ENCODE measurements at regions not wholly inside any gene's neighbourhood (a gene's known extent, or its start where the extent isn't known, plus 50 kb on each side); places are given as distances from the start of the nearest gene placed in this dataset.
"Not testable (repeated sequence)": the region's sequence is repeated elsewhere in the genome, so short reads cannot be mapped to it uniquely, and the experiment has no call there.

- no peaks in the 10 kb centered on the region for H3K36me3 ChIP-seq (ENCODE audit: insufficient read depth, low read length)
- H3K27me3 ChIP-seq (ENCODE audit: control insufficient read depth in 1 of 2, insufficient read depth in 2 of 2, low read length in 2 of 2): no peaks in the 10 kb centered on the region
- no peak overlapping the region for H3K27ac ChIP-seq (ENCODE audit: low read depth, low read length)
- no peak overlapping the region for H3K9ac ChIP-seq (ENCODE audit: low read length)
- H3K4me1 ChIP-seq (ENCODE audit: insufficient read depth, low read length): no peaks in the 10 kb centered on the region
- no peak overlapping the region for H3K4me3 ChIP-seq (ENCODE audit: low read depth in 1 of 2, low read length in 2 of 2)
- H3K9me3 ChIP-seq (ENCODE audit: low read length): no peaks in the 10 kb centered on the region
These were observed 362.8 kb upstream of the FOXK1 start for GRCh38 chr7:4319280-4319679.

GRCh38 chr7:4325732-4326131, 356.4 kb upstream of the FOXK1 start:
- no peak overlapping the region for H3K9ac ChIP-seq (ENCODE audit: low read length)
- H3K4me1 ChIP-seq (ENCODE audit: insufficient read depth, low read length): no peaks in the 10 kb centered on the region
- H3K4me3 ChIP-seq (ENCODE audit: low read depth in 1 of 2, low read length in 2 of 2): no peak overlapping the region
- no peaks in the 10 kb centered on the region for H3K27me3 ChIP-seq (ENCODE audit: control insufficient read depth in 1 of 2, insufficient read depth in 2 of 2, low read length in 2 of 2)
- no peak overlapping the region for H3K27ac ChIP-seq (ENCODE audit: low read depth, low read length)
- H3K9me3 ChIP-seq (ENCODE audit: low read length): no peaks in the 10 kb centered on the region
- H3K36me3 ChIP-seq (ENCODE audit: insufficient read depth, low read length): no peaks in the 10 kb centered on the region

- no peaks in the 10 kb centered on the region for H3K36me3 ChIP-seq (ENCODE audit: insufficient read depth, low read length)
- H3K27me3 ChIP-seq (ENCODE audit: control insufficient read depth in 1 of 2, insufficient read depth in 2 of 2, low read length in 2 of 2): no peaks in the 10 kb centered on the region
- no peaks in the 10 kb centered on the region for H3K9me3 ChIP-seq (ENCODE audit: low read length)
- H3K4me3 ChIP-seq (ENCODE audit: low read depth in 1 of 2, low read length in 2 of 2): no peak overlapping the region
- H3K9ac ChIP-seq (ENCODE audit: low read length): no peak overlapping the region
- H3K27ac ChIP-seq (ENCODE audit: low read depth, low read length): no peak overlapping the region
- no peaks in the 10 kb centered on the region for H3K4me1 ChIP-seq (ENCODE audit: insufficient read depth, low read length)
These were observed 350.4 kb upstream of the FOXK1 start for GRCh38 chr7:4331711-4332110.

GRCh38 chr7:4338556-4338955, 343.5 kb upstream of the FOXK1 start:
- Histone ChIP-seq H3K27me3 (ENCODE audit: control insufficient read depth in 1 of 2, insufficient read depth in 2 of 2, low read length in 2 of 2) (no peaks in the 10 kb centered on the region), H3K36me3 (ENCODE audit: insufficient read depth, low read length) (no peaks in the 10 kb centered on the region), H3K27ac (ENCODE audit: low read depth, low read length) (no peak overlapping the region), H3K4me1 (ENCODE audit: insufficient read depth, low read length) (no peaks in the 10 kb centered on the region), H3K9me3 (ENCODE audit: low read length) (no peaks in the 10 kb centered on the region), H3K9ac (ENCODE audit: low read length) (no peak overlapping the region), H3K4me3 (ENCODE audit: low read depth in 1 of 2, low read length in 2 of 2) (no peak overlapping the region)

- no peaks in the 10 kb centered on the region for H3K9me3 ChIP-seq (ENCODE audit: low read length)
- no peaks in the 10 kb centered on the region for H3K36me3 ChIP-seq (ENCODE audit: insufficient read depth, low read length)
- no peak overlapping the region for H3K27ac ChIP-seq (ENCODE audit: low read depth, low read length)
- no peaks in the 10 kb centered on the region for H3K4me1 ChIP-seq (ENCODE audit: insufficient read depth, low read length)
- H3K9ac ChIP-seq (ENCODE audit: low read length): no peak overlapping the region
- no peak overlapping the region for H3K4me3 ChIP-seq (ENCODE audit: low read depth in 1 of 2, low read length in 2 of 2)
- H3K27me3 ChIP-seq (ENCODE audit: control insufficient read depth in 1 of 2, insufficient read depth in 2 of 2, low read length in 2 of 2): no peaks in the 10 kb centered on the region
These were observed 338.5 kb upstream of the FOXK1 start for GRCh38 chr7:4343272-4344247.

- Histone ChIP-seq H3K27me3 (ENCODE audit: control insufficient read depth in 1 of 2, insufficient read depth in 2 of 2, low read length in 2 of 2) (no peaks in the 10 kb centered on the region), H3K9ac (ENCODE audit: low read length) (no peak overlapping the region), H3K4me1 (ENCODE audit: insufficient read depth, low read length) (no peaks in the 10 kb centered on the region), H3K27ac (ENCODE audit: low read depth, low read length) (no peak overlapping the region), H3K36me3 (ENCODE audit: insufficient read depth, low read length) (no peaks in the 10 kb centered on the region), H3K9me3 (ENCODE audit: low read length) (no peaks in the 10 kb centered on the region), H3K4me3 (ENCODE audit: low read depth in 1 of 2, low read length in 2 of 2) (no peak overlapping the region)
These were observed 337.1 kb upstream of the FOXK1 start for GRCh38 chr7:4345004-4345403.

- H3K27ac ChIP-seq (ENCODE audit: low read depth, low read length): no peak overlapping the region
These were observed 330.0 kb upstream of the FOXK1 start for GRCh38 chr7:4352069-4352468.

GRCh38 chr7:4361774-4362173, 320.3 kb upstream of the FOXK1 start:
- H3K36me3 ChIP-seq (ENCODE audit: insufficient read depth, low read length): no peaks in the 10 kb centered on the region
- H3K4me1 ChIP-seq (ENCODE audit: insufficient read depth, low read length): no peaks in the 10 kb centered on the region
- H3K27ac ChIP-seq (ENCODE audit: low read depth, low read length): no peak overlapping the region
- no peak overlapping the region for H3K9ac ChIP-seq (ENCODE audit: low read length)
- no peaks in the 10 kb centered on the region for H3K9me3 ChIP-seq (ENCODE audit: low read length)
- H3K27me3 ChIP-seq (ENCODE audit: control insufficient read depth in 1 of 2, insufficient read depth in 2 of 2, low read length in 2 of 2): no peaks in the 10 kb centered on the region
- no peak overlapping the region for H3K4me3 ChIP-seq (ENCODE audit: low read depth in 1 of 2, low read length in 2 of 2)

More at GRCh38 chr7:4352069-4352468, 330.0 kb upstream of the FOXK1 start:
- Histone ChIP-seq H3K9me3 (ENCODE audit: low read length) (no peaks in the 10 kb centered on the region), H3K36me3 (ENCODE audit: insufficient read depth, low read length) (no peaks in the 10 kb centered on the region), H3K9ac (ENCODE audit: low read length) (no peak overlapping the region), H3K4me1 (ENCODE audit: insufficient read depth, low read length) (no peaks in the 10 kb centered on the region), H3K27me3 (ENCODE audit: control insufficient read depth in 1 of 2, insufficient read depth in 2 of 2, low read length in 2 of 2) (no peaks in the 10 kb centered on the region), H3K4me3 (ENCODE audit: low read depth in 1 of 2, low read length in 2 of 2) (no peak overlapping the region)

GRCh38 chr7:4383584-4383983, 298.5 kb upstream of the FOXK1 start:
- H3K4me3 ChIP-seq (ENCODE audit: low read depth in 1 of 2, low read length in 2 of 2): no peak overlapping the region
- H3K4me1 ChIP-seq (ENCODE audit: insufficient read depth, low read length): no peaks in the 10 kb centered on the region
- H3K36me3 ChIP-seq (ENCODE audit: insufficient read depth, low read length): no peaks in the 10 kb centered on the region
- no peaks in the 10 kb centered on the region for H3K27me3 ChIP-seq (ENCODE audit: control insufficient read depth in 1 of 2, insufficient read depth in 2 of 2, low read length in 2 of 2)
- H3K9me3 ChIP-seq (ENCODE audit: low read length): no peaks in the 10 kb centered on the region
- no peak overlapping the region for H3K27ac ChIP-seq (ENCODE audit: low read depth, low read length)
- H3K9ac ChIP-seq (ENCODE audit: low read length): no peak overlapping the region

GRCh38 chr7:4386190-4386589, 295.9 kb upstream of the FOXK1 start:
- Histone ChIP-seq H3K4me1 (ENCODE audit: insufficient read depth, low read length) (no peaks in the 10 kb centered on the region), H3K36me3 (ENCODE audit: insufficient read depth, low read length) (no peaks in the 10 kb centered on the region), H3K9me3 (ENCODE audit: low read length) (no peaks in the 10 kb centered on the region), H3K27ac (ENCODE audit: low read depth, low read length) (no peak overlapping the region), H3K9ac (ENCODE audit: low read length) (no peak overlapping the region), H3K27me3 (ENCODE audit: control insufficient read depth in 1 of 2, insufficient read depth in 2 of 2, low read length in 2 of 2) (no peaks in the 10 kb centered on the region), H3K4me3 (ENCODE audit: low read depth in 1 of 2, low read length in 2 of 2) (no peak overlapping the region)

- not testable (repeated sequence) for H3K9ac ChIP-seq (ENCODE audit: low read length); H3K4me1 ChIP-seq (ENCODE audit: insufficient read depth, low read length); H3K9me3 ChIP-seq (ENCODE audit: low read length); H3K27me3 ChIP-seq (ENCODE audit: control insufficient read depth in 1 of 2, insufficient read depth in 2 of 2, low read length in 2 of 2); H3K4me3 ChIP-seq (ENCODE audit: low read depth in 1 of 2, low read length in 2 of 2); H3K27ac ChIP-seq (ENCODE audit: low read depth, low read length); H3K36me3 ChIP-seq (ENCODE audit: insufficient read depth, low read length)
These were observed 291.0 kb upstream of the FOXK1 start for GRCh38 chr7:4391103-4391502.

GRCh38 chr7:4394736-4395135, 287.4 kb upstream of the FOXK1 start:
- Histone ChIP-seq H3K4me1 (ENCODE audit: insufficient read depth, low read length) (no peaks in the 10 kb centered on the region), H3K4me3 (ENCODE audit: low read depth in 1 of 2, low read length in 2 of 2) (no peak overlapping the region), H3K9ac (ENCODE audit: low read length) (no peak overlapping the region), H3K27me3 (ENCODE audit: control insufficient read depth in 1 of 2, insufficient read depth in 2 of 2, low read length in 2 of 2) (no peaks in the 10 kb centered on the region), H3K9me3 (ENCODE audit: low read length) (no peaks in the 10 kb centered on the region), H3K36me3 (ENCODE audit: insufficient read depth, low read length) (no peaks in the 10 kb centered on the region), H3K27ac (ENCODE audit: low read depth, low read length) (no peak overlapping the region)

Data from muscle layer of colon (tissue), 2 donors.